Chondrocyte (in vitro differentiated cells): ENCODE measurements at regions not wholly inside any gene's neighbourhood (a gene's known extent, or its start where the extent isn't known, plus 50 kb on each side); places are given as distances from the start of the nearest gene placed in this dataset.

Source experiments
- DNase-seq: peaks from one replicate; pipeline ENCODE4 v3.0.0; 2021; ENCODE audit warnings: mixed read lengths, low spot score
- H3K27ac Mint-ChIP-seq: one replicate; pipeline ENCODE4 v1.8.0; 2021; ENCODE audit warnings: mild to moderate bottlenecking, moderate library complexity, mixed read lengths; ENCODE audit not compliant: unreplicated experiment
- H3K27me3 Mint-ChIP-seq: 2 replicates; pipeline ENCODE4 v1.8.0; 2021; ENCODE audit warnings: low read depth, mixed read lengths
- H3K36me3 Mint-ChIP-seq: 2 replicates; pipeline ENCODE4 v1.8.0; 2021; ENCODE audit warnings: low read depth, mixed read lengths
- H3K4me1 Mint-ChIP-seq: 2 replicates; pipeline ENCODE4 v1.8.0; 2021; ENCODE audit warnings: low read depth, mild to moderate bottlenecking, mixed read lengths
- H3K4me3 Mint-ChIP-seq: one replicate; pipeline ENCODE4 v1.8.0; 2021; ENCODE audit warnings: mild to moderate bottlenecking, moderate library complexity, mixed read lengths; ENCODE audit not compliant: unreplicated experiment
- H3K9me3 Mint-ChIP-seq: 2 replicates; pipeline ENCODE4 v1.8.0; 2021; ENCODE audit warnings: low read depth, mixed read lengths
- CTCF ChIP-seq: fragments of 200-600 bp; sonication (generic); IDR thresholded peaks from 2 replicates; pipeline ENCODE4 v1.5.0; 2021; ENCODE audit warnings: antibody characterized with exemption, mild to moderate bottlenecking, moderate library complexity

GRCh38 chr14:51145246-51145645 is 50.3 kb upstream of the TRIM9 start:
- no peaks in the 10 kb centered on the region for H3K36me3 Mint-ChIP-seq
- peaks cover 3% of the 10 kb centered on the region for H3K9me3 Mint-ChIP-seq
- no peaks in the 10 kb centered on the region for H3K27me3 Mint-ChIP-seq
- H3K4me1 Mint-ChIP-seq = peaks cover 20% of the 10 kb centered on the region
- H3K4me3 Mint-ChIP-seq = no peak overlapping the region
- TF ChIP-seq CTCF = no peak
- no peak for DNase-seq
- H3K27ac Mint-ChIP-seq = no peak overlapping the region

- Mint-ChIP-seq H3K9me3 (peaks cover 3% of the 10 kb centered on the region), H3K4me3 (no peak overlapping the region), H3K4me1 (peaks cover 20% of the 10 kb centered on the region), H3K27me3 (no peaks in the 10 kb centered on the region), H3K27ac (no peak overlapping the region), H3K36me3 (no peaks in the 10 kb centered on the region)
- no peak for TF ChIP-seq CTCF
- no peak for DNase-seq
Measured at GRCh38 chr14:51147183-51147582, 52.3 kb upstream of the TRIM9 start.

- H3K4me3 Mint-ChIP-seq = no peak overlapping the region
- H3K9me3 Mint-ChIP-seq = no peaks in the 10 kb centered on the region
- H3K36me3 Mint-ChIP-seq = no peaks in the 10 kb centered on the region
Measured at GRCh38 chr14:51155326-51155725, 60.4 kb upstream of the TRIM9 start.

GRCh38 chr14:51157012-51157411 is 62.1 kb upstream of the TRIM9 start:
- Mint-ChIP-seq H3K4me1 (no peaks in the 10 kb centered on the region), H3K27ac (no peak overlapping the region), H3K4me3 (no peak overlapping the region), H3K27me3 (no peaks in the 10 kb centered on the region), H3K9me3 (no peaks in the 10 kb centered on the region), H3K36me3 (no peaks in the 10 kb centered on the region)
- DNase-seq = no peak
- peak; percentile 74 for TF ChIP-seq CTCF

More at GRCh38 chr14:51155326-51155725, 60.4 kb upstream of the TRIM9 start:
- DNase-seq = no peak
- Mint-ChIP-seq H3K4me1 (no peaks in the 10 kb centered on the region), H3K27ac (no peak overlapping the region), H3K27me3 (no peaks in the 10 kb centered on the region)
- TF ChIP-seq CTCF = no peak

- H3K27me3 Mint-ChIP-seq = no peaks in the 10 kb centered on the region
Measured at GRCh38 chr14:51160871-51161270, 66.0 kb upstream of the TRIM9 start.

More at GRCh38 chr14:51160871-51161270, 66.0 kb upstream of the TRIM9 start:
- H3K27ac Mint-ChIP-seq = no peak overlapping the region
- no peaks in the 10 kb centered on the region for H3K36me3 Mint-ChIP-seq
- H3K9me3 Mint-ChIP-seq = no peaks in the 10 kb centered on the region
- H3K4me3 Mint-ChIP-seq = no peak overlapping the region
- no peak for TF ChIP-seq CTCF
- H3K4me1 Mint-ChIP-seq = peaks cover 19% of the 10 kb centered on the region
- DNase-seq = no peak
